Stimulated activated CD8-positive, alpha-beta memory T cell treated with anti-CD3 and anti-CD28 coated beads, Interleukin-4, amount 100 ng/mL, for 1 hour (primary cell): ENCODE measurements at regions not wholly inside any gene's neighbourhood (a gene's known extent, or its start where the extent isn't known, plus 50 kb on each side); places are given as distances from the start of the nearest gene placed in this dataset.
"Not testable (repeated sequence)": the region's sequence is repeated elsewhere in the genome, so short reads cannot be mapped to it uniquely, and the experiment has no call there.

Experiments used
- DNase-seq, 2 donors: peaks; one replicate each; pipeline ENCODE4 v3.0.0-alpha.2; 2020; ENCODE audit warnings: low read depth in 2 of 2, low spot score in 1 of 2

GRCh38 chr16:32116080-32116479, 137.0 kb upstream of the TP53TG3D start:
- no peak for DNase-seq

- not testable (repeated sequence) for DNase-seq
These were observed 136.6 kb upstream of the TP53TG3D start for GRCh38 chr16:32116533-32116932.

GRCh38 chr16:32120372-32120771, 132.7 kb upstream of the TP53TG3D start:
- not testable (repeated sequence) for DNase-seq

GRCh38 chr16:32120779-32121178, 132.3 kb upstream of the TP53TG3D start:
- not testable (repeated sequence) for DNase-seq

GRCh38 chr16:32121273-32121900, 131.7 kb upstream of the TP53TG3D start:
- DNase-seq: not testable (repeated sequence)

- DNase-seq: not testable (repeated sequence)
These were observed 100.7 kb upstream of the TP53TG3D start for GRCh38 chr16:32152434-32152833.

GRCh38 chr16:32187918-32188669, 65.0 kb upstream of the TP53TG3D start:
- not testable (repeated sequence) for DNase-seq

GRCh38 chr16:32202585-32202984, 50.5 kb upstream of the TP53TG3D start:
- not testable (repeated sequence) for DNase-seq
